Fibroblast of lung (primary cell): ENCODE measurements at regions not wholly inside any gene's neighbourhood (a gene's known extent, or its start where the extent isn't known, plus 50 kb on each side); places are given as distances from the start of the nearest gene placed in this dataset.

Experiments used
- DNase-seq, 2 donors: peaks; one replicate each; pipeline versions ENCODE4 v3.0.0 to v3.0.0-alpha.2; 2010; ENCODE audit warnings: low read depth in 2 of 2
- H2AFZ ChIP-seq: 2 replicates; pipeline ENCODE4 v1.5.1; 2012; ENCODE audit warnings: low read length, control low read depth, inconsistent platforms
- H3K27ac ChIP-seq: 2 replicates; pipeline ENCODE4 v1.5.1; 2011; ENCODE audit warnings: low read length, control low read depth; ENCODE audit not compliant: insufficient read depth
- H3K27me3 ChIP-seq: 2 replicates; pipeline ENCODE4 v1.5.1; 2011; ENCODE audit warnings: mild to moderate bottlenecking, low read length; ENCODE audit not compliant: control insufficient read depth, insufficient read depth
- H3K36me3 ChIP-seq: 2 replicates; pipeline ENCODE4 v1.5.1; 2011; ENCODE audit warnings: low read length; ENCODE audit not compliant: control insufficient read depth, insufficient read depth
- H3K4me1 ChIP-seq: 2 replicates; pipeline ENCODE4 v1.5.1; 2011; ENCODE audit warnings: low read length; ENCODE audit not compliant: control insufficient read depth, insufficient read depth; ENCODE audit errors: extremely low read depth
- H3K4me2 ChIP-seq: 2 replicates; pipeline ENCODE4 v1.5.1; 2011; ENCODE audit warnings: low read length, control low read depth; ENCODE audit not compliant: insufficient read depth; ENCODE audit errors: extremely low read depth
- H3K4me3 ChIP-seq, 4 experiments: fragments of 200-600 bp in 1 of 4; sonication (generic) in 1 of 4; replicated peaks in 1 of 4; 2 replicates each; pipeline ENCODE4 v1.5.1; 2011 to 2016; ENCODE audit warnings: low read length in 4 of 4, low read depth in 3 of 4, mild to moderate bottlenecking in 3 of 4, control low read depth in 2 of 4, inconsistent platforms in 1 of 4, mixed read lengths in 1 of 4; ENCODE audit not compliant: insufficient read depth in 1 of 4; ENCODE audit errors: control extremely low read depth in 1 of 4
- H3K79me2 ChIP-seq: 2 replicates; pipeline ENCODE4 v1.5.1; 2012; ENCODE audit warnings: mild to moderate bottlenecking, low read length, inconsistent platforms; ENCODE audit not compliant: control insufficient read depth, insufficient read depth
- H3K9ac ChIP-seq: 2 replicates; pipeline ENCODE4 v1.5.1; 2011; ENCODE audit warnings: mild to moderate bottlenecking, low read length, control low read depth; ENCODE audit not compliant: insufficient read depth
- H3K9me3 ChIP-seq: 2 replicates; pipeline ENCODE4 v1.5.1; 2012; ENCODE audit warnings: low read depth, low read length; ENCODE audit not compliant: control insufficient read depth, insufficient read depth
- H4K20me1 ChIP-seq: 2 replicates; pipeline ENCODE4 v1.5.1; 2011; ENCODE audit warnings: low read length; ENCODE audit not compliant: control insufficient read depth, insufficient read depth; ENCODE audit errors: extremely low read depth
- CTCF ChIP-seq, 2 donors: IDR thresholded peaks in 1 of 2; conservative IDR thresholded peaks in 1 of 2; 1 replicate in 1 of 2; 2 replicates in 1 of 2; pipeline ENCODE4 v1.5.1; 2011 to 2012; ENCODE audit warnings: low read length in 2 of 2, control low read depth in 1 of 2, inconsistent platforms in 1 of 2, low read depth in 1 of 2, mild to moderate bottlenecking in 1 of 2
- EZH2 ChIP-seq: IDR thresholded peaks from 2 replicates; pipeline ENCODE4 v1.5.1; 2012; ENCODE audit warnings: low read length, control low read depth, mild to moderate bottlenecking; ENCODE audit errors: missing control alignments

GRCh38 chr6:40185486-40185885 is 251.2 kb upstream of the MOCS1 start:
- Histone ChIP-seq H3K9ac (no peak overlapping the region), H3K79me2 (no peaks in the 10 kb centered on the region), H3K4me3 (no peak overlapping the region), H4K20me1 (no peaks in the 10 kb centered on the region), H3K4me2 (no peak overlapping the region), H3K27ac (no peak overlapping the region), H3K36me3 (no peaks in the 10 kb centered on the region), H3K4me1 (no peaks in the 10 kb centered on the region), H2AFZ (no peak overlapping the region), H3K27me3 (no peaks in the 10 kb centered on the region), H3K9me3 (no peaks in the 10 kb centered on the region)
- no peak for DNase-seq
- TF ChIP-seq EZH2: no peak
- no peak for TF ChIP-seq CTCF (conservative IDR thresholded peaks at IDR 0.05 in 1 of 2, IDR thresholded peaks at IDR 0.05 in 1 of 2; ENCODE audit: low read depth in 1 of 2, low read length in 2 of 2)

GRCh38 chr6:40183902-40184301 is 249.6 kb upstream of the MOCS1 start:
- Histone ChIP-seq H3K27ac (no peak overlapping the region), H3K4me3 (no peak overlapping the region), H3K27me3 (no peaks in the 10 kb centered on the region), H2AFZ (no peak overlapping the region), H3K79me2 (no peaks in the 10 kb centered on the region), H3K4me2 (no peak overlapping the region), H4K20me1 (no peaks in the 10 kb centered on the region), H3K9me3 (no peaks in the 10 kb centered on the region), H3K4me1 (no peaks in the 10 kb centered on the region), H3K9ac (no peak overlapping the region), H3K36me3 (no peaks in the 10 kb centered on the region)
- no peak for TF ChIP-seq EZH2
- no peak for DNase-seq

GRCh38 chr6:40181367-40181766 is 247.1 kb upstream of the MOCS1 start:
- Histone ChIP-seq H3K27me3 (no peaks in the 10 kb centered on the region), H3K4me2 (no peak overlapping the region), H3K36me3 (no peaks in the 10 kb centered on the region), H4K20me1 (no peaks in the 10 kb centered on the region), H3K4me3 (no peak overlapping the region), H3K9ac (no peak overlapping the region), H3K79me2 (no peaks in the 10 kb centered on the region), H3K9me3 (no peaks in the 10 kb centered on the region), H3K4me1 (no peaks in the 10 kb centered on the region), H2AFZ (no peak overlapping the region), H3K27ac (no peak overlapping the region)
- DNase-seq: no peak
- no peak for TF ChIP-seq CTCF (conservative IDR thresholded peaks at IDR 0.05 in 1 of 2, IDR thresholded peaks at IDR 0.05 in 1 of 2; ENCODE audit: low read depth in 1 of 2, low read length in 2 of 2)
- TF ChIP-seq EZH2: no peak
